T-helper 1 cell (primary cell): ENCODE measurements at regions not wholly inside any gene's neighbourhood (a gene's known extent, or its start where the extent isn't known, plus 50 kb on each side); places are given as distances from the start of the nearest gene placed in this dataset.

Source experiments
- DNase-seq, 5 donors: peaks; one replicate each; pipeline ENCODE4 v3.0.0-alpha.2; 2012 to 2020

DNA sequence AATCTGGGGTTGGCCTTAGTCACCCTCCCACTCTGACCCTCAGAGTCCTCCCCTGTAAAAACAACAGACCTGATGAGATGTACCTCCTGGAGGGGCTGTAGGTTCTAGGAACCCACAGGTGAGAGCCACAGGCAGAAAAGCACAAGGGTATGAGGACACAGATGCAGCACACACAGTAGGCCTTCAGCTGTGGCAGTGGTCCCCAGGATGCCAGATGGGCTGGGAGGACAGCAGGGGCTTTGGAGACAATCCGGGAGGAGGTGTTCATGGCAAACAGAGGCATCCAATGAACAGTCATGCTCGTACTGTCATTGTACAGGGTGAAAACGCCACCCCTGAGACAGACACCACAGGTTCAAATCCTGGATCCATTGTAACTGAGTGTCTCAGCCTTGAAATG, 463.1 kb downstream of the MATN1 start:
- DNase-seq: no peak

DNA sequence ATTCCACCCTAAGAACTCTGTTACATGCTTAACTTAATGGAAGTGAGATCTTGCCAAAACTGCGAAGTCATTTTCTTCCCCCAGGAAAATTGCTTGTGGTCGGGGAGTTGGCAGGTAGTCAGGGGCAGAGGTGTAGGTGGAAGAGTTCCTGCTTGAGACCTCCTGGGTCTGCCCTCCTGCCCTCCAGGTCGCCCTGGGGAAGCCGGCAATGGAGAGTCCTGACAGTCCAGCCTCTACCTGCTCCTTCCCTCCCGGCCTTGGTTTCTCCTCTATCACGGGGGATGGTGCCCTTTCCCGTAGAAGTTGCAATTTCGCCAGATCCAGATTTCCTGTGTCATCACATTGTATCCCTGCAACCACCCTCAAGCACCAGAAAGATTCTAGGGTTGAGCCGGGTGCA, 463.8 kb downstream of the MATN1 start:
- no peak for DNase-seq

DNA sequence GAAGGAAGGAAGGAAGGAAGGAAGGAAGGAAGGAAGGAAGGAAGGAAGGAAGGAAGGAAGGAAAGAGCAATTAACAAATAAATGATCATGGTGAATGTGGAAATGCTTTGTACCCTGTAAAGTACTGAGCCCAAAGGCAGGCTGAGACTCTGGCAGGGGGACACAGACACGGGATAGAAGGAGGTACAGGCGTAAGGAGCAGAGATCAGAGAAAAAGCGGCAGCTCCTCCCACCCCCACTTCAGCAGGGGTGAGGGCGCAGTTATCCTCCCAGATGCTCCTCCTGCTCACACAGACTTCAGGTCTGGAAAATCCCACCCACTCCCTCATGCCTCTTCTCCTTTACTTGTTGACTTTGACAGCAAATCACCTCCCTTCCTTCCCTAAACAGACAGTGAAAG, 464.5 kb downstream of the MATN1 start:
- DNase-seq: no peak

DNA sequence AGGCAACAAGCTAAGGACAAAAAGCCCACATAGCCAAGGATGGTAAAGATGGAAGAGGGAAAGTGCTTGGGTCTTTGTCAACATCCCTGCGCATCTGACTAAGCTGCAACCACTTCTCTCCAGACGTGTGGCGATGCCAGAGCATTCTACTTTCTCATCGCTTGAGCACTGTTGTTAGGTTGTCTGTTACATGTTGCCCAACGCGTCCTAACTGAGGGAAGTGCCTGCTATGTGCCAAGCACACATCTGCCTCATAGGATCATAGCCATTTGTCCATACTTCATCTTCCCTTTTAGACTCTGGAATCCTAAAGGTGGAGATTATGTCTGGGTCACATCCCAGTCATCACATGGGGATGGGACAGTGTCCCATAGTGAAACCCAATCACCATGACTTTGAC, 464.9 kb downstream of the MATN1 start:
- no peak for DNase-seq

DNA sequence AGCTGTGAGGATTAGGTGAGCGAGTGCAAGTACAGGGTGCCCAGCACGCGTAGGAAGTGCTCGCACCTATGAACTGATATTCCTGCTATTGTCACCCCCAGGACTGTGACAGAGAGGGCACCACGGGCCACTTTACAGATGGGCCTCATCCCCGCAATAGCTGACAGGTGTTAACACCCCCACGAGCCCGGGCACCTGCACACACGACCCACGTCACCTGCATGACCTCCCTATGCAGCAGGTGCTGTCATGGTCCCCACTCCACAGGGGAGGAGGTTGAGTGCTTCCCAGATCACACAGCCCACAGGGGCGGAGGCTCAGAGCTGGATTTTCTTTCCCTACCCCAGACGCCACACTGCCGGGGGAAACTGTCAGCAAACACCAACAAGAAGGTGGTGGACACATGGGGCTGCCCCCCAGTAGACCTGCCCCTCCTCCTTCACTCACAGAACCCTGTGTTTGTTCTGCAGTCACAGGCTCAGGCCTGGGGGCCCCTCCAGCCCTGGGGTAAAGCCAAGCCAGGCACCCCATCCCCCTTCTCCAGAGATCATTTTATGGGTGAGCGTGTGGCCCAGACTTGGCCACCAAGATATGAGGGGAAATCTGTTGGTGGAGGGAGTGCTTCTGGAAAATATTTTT, 465.5 kb downstream of the MATN1 start:
- DNase-seq: no peak

DNA sequence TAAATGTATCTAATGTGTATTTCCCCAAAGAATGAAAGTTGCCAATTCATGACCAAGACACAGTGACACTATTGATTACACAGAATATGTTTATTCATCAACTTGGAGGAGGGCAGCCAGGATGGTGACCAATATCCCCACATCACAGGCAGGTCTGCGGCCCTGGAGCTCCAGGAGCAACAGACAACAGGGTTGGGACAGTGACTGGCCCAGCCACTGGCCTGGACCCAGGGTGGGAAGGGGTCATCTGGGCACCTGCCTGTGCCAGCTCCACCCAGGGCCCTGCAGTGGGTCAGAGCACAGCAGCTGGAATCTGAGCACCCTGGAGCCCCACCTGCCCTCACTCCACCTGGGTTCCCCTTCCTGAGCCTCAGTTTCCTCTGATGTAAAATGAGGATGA, 466.1 kb downstream of the MATN1 start:
- no peak for DNase-seq

DNA sequence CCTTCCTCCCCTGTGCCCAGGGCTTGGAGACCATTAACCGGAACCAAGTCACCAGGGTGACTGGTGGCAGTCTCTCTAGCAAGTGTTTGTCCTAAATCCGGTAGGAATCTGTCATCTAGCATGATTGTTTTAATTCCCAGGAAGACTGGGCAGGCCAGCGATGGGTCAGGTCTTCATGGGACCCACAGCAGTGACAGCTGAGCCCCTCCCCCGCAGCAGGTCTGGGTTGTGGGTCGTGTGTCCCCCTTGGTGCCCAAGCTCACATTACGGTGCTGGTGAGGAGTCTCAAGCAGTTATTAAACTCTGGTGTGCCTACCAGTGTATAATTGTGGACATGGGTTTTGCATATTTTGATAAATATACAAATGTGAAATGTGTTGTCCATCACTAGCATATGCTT, 466.5 kb downstream of the MATN1 start:
- no peak for DNase-seq

DNA sequence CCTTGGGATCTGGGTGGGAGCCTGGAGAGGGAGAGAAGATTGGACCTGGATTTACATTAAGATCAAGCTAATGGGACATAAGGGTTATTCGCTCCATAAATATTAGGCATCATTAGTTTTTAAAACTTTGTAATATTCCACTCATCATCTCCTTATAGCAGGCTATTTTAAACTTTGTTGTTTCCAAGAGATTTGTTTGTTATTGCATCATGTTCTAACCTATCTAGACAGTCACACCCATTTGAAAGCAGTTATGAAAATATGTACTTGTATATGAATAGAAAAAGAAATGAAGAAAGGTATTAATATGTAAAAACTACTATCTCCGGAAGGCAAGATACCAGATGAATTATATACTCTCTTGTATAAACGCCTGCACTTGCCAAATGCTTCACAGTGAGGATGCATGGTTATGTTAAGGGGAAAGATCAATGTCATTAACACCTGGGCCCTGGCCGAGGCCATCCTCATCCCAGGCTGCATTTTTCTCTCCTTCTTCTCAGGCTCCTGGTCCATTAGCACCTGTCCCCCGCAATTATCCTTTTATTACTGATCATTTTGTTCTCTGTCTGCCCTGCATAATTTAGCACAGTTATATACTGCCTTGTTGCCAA, 468.2 kb downstream of the MATN1 start:
- no peak for DNase-seq

DNA sequence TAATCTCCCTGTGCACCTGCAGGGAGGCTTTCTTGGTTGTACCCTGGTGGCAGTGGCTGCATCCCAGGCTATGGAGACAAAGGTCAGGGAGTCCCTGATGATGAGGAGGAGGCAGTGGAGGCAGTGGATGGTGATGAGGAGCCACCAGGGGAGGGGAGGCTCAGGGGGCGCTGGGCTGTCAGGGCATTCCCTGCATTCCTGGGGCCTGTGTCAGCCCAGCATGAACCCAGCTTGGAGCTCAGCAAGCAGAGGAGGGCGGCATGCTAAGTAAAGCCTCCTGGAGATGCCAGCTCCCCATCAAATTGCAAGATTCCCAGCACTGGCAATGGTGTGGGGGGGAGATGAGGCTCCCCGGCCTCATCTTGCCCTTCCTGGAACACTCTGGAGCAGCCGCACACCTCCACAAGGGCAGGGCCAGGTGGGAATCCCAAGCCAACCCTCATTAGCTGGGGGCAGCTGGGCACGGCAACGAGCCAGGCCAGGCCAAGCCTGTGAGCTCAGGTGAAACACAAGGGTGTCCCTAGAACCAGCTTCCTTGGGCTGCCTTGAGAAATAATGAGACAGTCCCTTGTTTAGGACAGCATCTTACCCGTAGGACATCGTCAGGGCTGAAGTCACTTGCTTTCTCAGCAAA, 469.5 kb downstream of the MATN1 start:
- no peak for DNase-seq

DNA sequence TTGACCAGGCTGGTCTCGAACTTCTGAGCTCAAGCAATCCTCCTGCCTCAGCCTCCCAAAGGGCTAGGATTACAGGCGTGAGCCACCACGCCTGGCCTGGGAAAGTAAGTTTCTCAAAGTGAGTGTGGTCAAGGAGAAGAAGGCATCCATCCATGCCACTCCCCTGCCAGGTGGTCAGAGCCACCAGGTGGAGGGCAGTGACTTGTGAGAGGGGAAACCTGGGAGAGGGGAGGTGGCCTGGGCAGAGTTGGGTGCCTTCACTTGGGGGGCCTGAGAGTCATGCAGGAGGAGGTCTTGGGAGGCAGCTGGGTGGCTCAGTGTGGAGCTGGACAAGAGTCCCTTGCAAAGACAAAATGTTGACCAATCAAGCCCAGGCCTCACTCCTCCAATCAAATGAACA, 470.0 kb downstream of the MATN1 start:
- DNase-seq: no peak

DNA sequence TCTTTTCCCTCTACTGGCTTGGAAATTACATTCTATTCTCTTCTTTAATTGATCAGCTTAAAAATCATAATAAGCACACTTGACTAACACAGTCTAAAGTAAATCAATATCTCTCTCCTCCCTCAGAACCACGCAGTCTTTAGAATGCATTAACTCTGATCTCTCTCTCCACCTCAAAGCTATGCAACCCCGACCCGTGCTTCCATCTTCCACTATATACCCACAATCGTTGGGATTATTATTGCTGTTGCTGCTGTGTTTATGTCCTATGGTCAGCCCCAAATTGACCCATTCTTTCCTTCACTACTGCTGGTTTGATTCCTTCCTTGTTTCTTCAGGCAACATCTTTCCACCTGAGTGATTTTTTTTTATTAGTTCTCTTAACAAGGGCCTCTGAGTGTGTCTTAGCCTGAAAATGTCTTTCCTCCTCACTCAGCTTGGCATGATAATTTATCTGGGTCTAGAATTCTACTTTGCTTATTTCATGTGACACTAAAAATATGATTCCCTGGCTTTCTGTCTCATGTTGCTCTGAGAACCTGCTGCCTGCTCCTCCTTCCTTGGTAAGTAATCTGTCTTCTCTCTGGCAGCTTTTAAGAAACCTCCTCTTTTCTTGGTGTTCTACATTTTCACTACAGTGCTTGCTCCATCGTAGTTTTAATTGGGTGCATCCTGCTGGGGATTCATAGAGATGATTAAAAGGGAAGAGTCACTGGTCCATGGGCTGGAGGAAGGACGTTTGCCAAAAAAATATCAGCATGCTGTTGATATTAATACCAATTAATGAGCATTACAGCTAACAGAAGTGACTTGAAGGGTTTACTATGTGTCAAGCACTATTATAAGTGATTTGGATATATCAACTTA, 472.2 kb downstream of the MATN1 start:
- no peak for DNase-seq

DNA sequence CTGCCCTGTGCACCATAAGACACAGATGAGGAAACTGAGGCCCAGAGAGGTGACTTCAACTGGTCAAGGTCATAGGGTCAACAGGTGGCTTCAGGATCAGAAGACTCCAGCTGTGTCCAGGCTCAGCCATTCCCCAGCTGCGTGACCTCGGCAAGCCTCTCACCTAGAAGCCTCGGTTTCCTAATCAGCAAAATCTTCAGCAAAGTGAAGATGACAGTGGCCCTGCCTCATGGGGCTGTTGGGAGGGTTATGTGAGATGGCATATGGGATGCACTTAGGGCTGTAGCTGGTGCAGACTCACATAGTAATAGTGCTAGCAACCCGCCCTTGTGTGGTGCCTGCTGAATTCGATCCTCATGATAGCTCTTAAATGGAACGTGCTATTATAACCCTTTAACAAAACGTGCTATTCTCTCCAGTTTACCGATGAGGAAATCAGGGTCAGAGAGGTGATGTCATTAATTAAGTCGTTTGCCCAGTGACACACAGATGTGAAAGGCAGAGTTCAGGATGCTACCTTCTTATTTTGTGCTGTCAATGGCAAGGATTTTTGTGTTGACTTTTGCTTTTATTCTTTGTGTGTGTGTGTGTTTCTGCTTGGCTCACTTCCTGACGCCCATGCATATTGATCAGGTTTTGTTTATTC, 472.9 kb downstream of the MATN1 start:
- no peak for DNase-seq

DNA sequence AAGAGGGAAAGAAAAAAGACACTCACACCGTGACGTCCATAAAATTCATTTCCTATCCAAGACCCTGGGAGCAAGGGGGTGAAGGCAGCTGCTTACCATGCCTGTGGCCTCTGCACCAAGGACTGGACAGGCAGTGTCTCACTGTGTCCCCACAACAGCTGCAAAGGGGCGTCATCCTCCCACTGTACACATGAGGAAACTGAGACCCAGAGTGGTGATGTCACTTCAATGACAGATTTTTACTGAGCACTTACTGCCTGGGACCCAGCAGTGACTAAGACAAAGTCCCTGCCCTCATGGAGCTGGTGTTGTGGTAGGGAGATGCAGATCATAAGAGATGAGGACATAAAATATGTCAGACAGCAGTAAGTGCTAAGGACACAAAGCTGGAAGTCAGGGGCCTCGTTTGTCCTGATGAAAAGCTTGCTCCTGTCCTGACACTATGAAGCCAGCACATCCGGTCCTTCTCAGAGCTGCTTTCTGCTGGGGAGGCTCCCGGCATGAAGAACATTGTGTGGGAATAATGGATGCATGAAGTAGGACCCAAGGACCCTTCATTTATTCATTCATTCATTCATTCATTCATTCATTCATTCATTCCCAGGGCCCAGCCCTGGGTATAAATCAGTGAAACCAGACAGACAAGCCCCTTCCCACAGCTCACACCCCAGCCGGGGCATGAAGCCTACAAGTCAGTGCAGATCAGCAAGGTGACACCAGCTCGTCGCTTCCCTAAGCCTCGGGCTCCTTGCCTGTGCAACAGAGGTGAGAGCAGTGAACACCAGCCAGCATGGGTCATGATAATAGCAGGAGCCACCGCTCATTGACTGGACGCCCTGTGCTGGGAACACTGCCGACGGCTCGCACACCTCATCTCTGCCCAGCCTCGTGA, 473.7 kb downstream of the MATN1 start:
- DNase-seq: no peak

DNA sequence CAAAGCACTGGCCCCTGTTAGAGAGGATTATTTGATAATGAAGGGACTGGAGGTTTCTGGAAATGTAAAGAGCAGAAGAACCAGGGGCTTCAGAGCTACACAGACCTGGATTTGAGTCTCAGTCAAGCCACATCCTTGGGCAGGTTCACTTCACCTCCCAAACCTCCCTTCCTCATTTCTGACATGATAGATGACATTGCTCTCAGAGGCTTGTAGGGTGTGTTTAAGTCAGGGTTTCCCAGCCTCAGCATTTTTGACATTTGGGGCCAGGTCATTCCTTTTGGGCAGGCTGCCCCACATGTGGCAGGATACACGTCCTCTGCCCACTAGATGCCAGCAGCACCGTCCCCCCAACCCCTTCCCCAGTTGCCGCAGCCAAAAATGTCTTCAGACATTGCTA, 474.6 kb downstream of the MATN1 start:
- no peak for DNase-seq

DNA sequence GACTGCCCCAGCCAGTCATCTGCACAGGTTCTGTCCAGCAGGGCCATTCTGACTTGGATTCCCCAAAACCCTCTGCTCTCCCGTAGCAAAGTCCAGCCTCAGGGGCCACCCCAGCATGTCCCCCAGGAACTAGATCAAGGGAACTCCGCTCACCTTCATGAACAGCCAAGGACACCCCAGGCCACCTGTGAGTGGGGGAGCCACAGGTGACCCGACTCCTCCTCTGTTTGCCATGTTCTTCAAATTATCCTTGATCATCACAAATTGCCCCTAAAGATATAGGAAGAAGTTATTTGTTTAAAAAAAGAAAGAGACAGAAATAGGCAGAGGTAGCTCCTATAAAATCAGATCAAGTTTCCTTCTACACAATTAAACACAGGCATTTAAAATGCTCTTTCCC, 475.0 kb downstream of the MATN1 start:
- DNase-seq: no peak

DNA sequence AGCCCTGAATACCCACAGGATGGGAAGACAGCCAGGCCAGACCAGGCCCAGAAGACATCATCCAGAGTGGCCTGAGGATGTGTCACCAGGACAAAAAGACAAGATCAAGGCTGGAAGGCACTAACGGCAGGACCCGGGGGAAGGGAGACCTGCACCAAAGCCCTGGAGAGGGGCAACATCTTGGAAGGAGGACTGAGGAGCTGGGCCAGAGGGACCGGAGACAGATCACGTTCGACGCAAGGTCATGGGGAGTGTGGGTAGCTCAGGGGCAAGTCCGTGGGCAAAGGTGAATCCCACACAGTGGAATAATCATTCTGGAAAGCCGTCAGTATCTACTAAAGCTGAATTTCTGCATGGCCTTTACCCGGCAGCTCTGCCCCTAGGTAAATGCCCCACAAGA, 478.6 kb downstream of the MATN1 start:
- no peak for DNase-seq

DNA sequence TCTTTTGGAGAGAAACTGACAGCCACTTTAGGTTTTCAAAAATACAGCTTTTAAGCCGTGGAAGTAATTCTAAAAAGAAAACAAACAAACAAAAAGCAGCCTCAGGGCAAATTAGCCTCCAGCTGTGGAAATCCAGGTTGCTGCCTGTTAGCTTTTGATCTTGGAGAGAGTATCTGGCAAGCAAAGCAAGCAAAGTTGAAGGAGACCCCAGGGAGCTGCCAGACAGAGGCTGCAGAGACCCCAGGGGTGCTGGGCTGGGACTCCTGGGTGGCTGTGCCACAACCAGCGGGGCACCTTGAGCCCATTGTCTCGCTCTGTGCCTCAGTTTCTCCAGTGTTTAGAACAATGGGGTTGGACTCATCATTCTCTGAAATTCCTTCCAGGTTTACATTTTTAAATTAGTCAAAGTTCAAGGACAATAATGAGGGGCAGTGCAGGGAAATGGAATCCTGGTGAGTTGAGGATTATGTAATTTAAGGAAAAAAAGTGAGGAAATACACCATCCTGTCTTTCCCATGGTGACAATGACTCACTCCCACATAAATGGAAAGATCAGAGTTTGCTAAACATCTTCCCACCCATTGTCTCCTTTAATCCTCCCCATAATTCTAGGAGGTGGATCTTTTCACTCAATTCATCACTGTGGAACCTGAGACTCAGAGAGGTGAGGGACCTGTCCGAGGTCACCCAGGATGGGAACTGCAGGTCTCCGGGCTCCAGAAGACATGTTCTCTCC, 480.5 kb downstream of the MATN1 start:
- DNase-seq: no peak

DNA sequence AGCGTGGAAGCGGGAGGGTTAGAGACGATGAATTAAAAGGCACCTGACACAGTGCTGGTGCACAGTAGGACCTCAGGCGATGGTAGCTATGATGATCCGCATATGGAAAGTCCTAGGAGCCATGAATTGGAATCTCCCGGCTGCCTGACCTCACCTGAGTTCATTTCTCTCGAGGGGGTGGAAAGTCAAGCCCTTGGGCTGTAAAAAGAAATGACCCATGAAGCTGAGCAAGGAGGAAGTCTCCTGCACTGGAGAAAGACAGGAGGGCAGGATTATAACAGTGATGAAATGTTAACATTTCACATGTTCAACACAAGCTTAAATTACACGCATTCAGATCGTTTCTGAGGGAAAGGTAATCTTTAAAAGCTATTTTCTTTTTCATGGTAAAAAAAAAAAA, 481.2 kb downstream of the MATN1 start:
- DNase-seq: no peak

DNA sequence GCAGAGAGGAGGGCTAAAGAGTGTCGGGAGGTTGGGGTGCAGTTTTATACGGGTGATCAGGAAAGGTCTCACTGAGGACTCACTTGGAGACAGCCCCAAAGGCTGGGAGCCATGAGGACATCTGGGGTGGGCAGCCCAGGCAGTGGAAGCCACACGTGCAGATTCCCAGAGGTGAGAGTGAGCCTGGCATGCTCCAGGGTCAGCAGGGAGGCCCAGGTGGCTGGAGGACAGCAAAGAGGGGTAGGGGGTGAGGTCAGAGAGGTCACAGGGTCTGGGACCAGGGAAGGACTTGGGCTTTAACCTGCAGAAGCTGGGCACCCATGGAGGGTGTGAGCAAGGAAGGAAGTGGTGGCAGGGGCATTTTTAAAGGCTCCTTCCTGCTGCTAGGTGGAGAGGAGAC, 481.7 kb downstream of the MATN1 start:
- DNase-seq: no peak

DNA sequence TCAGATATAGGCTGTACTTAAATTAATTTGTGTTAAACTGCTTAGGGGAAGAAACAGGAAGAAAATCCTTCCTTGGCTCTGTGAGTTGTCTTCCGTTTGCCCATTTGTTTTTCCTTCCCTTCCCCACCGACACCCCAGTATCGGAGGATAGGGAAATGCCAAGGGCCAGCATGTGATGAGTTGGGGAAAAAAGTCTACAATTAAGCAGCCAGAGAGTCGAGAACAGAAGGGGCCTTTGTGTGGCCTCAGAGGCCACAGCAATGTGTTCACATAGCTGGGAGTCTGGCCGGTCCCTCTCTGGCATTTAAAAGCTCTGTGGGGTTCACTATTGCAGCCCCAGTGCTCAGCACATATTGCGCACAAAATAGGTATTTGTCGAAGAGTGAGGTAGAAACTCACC, 489.3 kb downstream of the MATN1 start:
- no peak for DNase-seq

DNA sequence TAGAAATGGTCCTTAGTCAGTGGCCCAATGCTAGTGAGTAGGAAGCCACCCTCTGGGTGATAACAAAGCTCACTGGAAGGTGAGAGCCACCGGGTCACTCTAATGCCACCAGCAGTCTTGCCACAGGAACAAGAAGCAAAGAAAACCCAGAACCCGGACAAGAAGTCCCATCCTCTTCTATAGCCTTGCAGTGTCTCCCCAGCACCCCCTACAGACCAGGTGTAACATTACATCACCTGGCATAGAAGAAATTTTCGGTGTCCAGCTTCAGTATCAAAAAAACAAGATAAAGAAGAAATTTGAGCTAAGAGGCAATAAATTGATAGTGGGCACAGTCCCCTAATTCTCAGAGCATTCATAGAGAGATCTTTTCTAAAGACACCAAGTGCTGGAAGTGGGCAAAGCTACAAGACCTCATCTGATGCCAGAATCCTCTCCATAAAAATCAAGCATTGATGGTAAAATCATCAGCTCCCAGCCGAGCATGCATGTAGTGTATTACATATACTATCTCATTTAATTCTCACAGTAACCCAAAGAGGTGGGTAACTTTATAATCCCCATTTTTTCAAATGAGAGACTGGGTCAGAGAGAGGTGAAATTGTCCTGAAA, 491.0 kb downstream of the MATN1 start:
- peak in 1 of 5 donors; percentile 29 for DNase-seq
